ENCODE measurements at regions not wholly inside any gene's neighbourhood (a gene's known extent, or its start where the extent isn't known, plus 50 kb on each side); places are given as distances from the start of the nearest gene placed in this dataset.

DNA sequence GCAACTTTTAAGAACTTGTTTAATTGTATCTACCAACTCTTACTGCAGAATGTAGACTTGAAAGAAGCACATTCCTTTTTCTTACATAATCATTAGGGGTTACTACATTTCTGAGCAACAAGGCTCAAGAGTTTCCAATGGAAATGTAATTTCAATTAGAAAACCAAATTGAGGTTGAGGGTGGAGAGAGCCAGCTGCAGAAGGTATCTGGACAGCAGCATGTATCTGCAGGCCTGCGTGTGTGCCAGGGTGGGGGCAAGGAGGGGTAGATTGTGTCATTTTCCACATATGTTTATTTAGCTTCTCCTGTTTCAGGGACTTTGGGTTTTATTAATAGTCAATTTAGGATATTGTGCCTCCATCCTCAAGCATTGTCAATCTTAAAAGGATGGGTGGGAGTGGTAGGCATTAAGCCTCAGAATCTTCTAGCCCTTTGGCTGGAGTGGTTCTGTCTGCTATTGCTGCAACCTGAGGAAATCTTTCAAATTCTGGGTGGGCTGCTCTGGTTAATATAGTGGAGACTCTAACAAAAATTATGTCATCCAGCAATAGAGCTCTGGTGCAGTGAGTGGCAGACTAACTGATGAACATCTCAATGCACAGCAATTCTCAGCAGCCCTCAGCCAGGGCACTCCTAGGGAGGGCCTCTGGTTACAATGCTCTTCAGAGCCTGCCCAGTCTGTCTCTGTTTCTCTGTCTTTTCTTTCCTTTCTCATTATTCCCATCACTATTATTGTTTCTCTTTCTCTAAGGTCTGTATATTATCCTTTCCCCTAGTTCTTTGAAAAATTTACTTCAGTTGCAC lies 151.4 kb downstream of the RPIA start:
- TF ChIP-seq EP300 (conservative IDR thresholded peaks at IDR 0.05; ENCODE audit: poor library complexity, severe bottlenecking) = no peak
- no peak for TF ChIP-seq EZH2 (IDR thresholded peaks at IDR 0.05; ENCODE audit: borderline replicate concordance, insufficient read depth, low read length, poor library complexity, severe bottlenecking)
